GM19023 (cell line): ENCODE measurements at regions not wholly inside any gene's neighbourhood (a gene's known extent, or its start where the extent isn't known, plus 50 kb on each side); places are given as distances from the start of the nearest gene placed in this dataset.
"Not testable (repeated sequence)": the region's sequence is repeated elsewhere in the genome, so short reads cannot be mapped to it uniquely, and the experiment has no call there.

ENCODE experiments used
- ATAC-seq: cut with Tn5 transposase; IDR thresholded peaks from one replicate; pipeline ENCODE4 v1.9.1; 2021; ENCODE audit warnings: mild to moderate bottlenecking, moderate library complexity; ENCODE audit not compliant: unreplicated experiment

DNA sequence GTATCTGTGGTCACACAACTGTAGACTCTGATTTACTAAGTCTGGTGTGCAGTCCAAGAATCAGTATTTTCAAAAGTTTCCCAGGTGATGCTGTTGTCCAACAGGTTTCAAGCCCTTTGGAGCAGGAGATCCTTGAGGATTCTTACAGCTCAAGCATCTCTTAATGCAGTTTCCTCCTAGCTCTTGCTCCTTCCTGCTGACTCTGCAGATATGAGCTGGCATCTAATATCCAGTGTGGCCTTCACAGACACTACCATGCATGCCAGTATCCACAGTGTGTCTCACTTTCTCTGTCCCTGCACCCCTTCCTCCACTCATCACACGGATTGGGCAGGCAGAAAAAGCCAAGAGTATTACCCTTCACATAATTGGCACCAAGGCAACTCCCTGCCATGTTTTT is 182.2 kb upstream of the TNC start:
- ATAC-seq: no peak

DNA sequence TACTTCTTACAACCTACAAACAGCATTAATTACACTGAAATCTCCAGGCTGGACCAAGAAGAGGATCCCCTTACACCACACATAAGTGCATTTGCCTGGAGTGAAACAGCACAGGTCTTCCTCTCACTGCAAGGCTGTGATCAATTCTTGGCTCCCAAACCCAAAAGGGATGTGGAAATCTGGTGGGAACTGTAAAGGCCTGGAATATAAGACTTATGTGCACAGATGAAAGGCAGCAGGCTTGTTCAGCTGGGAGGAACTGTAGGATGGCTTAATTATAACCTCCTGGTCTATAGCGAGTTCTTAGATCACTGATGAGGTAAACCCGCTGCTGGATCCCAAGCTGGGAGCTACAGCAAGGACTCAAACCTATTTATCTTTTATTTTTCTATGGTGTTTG is 182.9 kb upstream of the TNC start:
- no peak for ATAC-seq

DNA sequence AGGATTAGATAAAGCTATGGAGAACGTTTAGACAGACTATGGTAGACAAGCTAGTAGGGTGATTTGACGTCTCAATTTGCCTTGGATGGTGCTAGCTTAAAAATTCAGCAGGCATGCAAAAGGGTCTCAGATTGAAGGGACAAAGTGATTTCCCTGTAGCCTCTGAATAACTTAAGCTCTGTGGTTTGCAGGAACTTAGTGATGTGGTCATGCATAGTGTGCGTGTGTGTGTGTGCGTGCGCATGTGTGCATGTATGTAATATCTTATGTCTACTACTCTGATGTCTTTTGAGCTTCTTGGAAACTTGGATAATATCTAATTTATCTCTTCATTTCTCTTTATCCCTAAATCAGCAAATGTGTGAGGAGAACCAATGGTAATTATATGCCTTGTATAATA is 183.6 kb upstream of the TNC start:
- no peak for ATAC-seq

DNA sequence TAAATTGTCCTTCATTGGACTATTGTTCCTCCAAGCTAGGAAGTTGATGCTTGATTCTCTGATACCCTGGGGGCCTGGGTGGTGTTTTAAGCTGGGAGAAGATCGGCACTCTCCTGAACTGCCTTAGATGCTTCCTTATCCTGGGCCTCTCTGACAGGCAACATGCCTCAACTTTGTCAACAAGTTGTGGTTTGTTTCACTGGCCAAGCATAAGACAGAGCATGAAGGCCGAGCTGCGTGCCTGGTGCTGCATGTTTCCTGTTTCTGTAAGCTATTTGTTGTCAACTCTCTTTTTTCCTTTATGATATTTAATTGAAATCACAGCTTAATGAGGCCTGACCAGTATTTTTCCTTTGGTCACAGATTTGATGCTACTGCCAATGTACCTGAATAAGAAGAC is 187.6 kb upstream of the TNC start:
- no peak for ATAC-seq

DNA sequence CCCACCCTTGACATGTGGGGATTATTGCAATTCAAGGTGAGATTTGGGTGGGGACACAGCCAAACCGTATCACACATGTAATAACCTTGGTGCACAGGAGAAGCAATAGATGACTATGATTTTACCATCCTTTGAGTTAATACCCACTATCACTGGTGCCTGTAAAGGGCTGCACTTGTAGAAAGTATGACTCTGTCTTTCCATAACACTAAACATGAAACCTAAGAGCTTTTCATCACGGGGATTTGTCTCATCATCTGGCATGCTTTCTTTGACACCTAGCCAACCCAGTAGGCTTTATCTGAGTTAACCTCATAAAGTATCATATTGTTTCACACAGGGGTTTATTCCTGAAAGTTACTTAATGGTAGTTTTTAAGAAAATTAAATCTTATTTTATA is 188.9 kb upstream of the TNC start:
- no peak for ATAC-seq

DNA sequence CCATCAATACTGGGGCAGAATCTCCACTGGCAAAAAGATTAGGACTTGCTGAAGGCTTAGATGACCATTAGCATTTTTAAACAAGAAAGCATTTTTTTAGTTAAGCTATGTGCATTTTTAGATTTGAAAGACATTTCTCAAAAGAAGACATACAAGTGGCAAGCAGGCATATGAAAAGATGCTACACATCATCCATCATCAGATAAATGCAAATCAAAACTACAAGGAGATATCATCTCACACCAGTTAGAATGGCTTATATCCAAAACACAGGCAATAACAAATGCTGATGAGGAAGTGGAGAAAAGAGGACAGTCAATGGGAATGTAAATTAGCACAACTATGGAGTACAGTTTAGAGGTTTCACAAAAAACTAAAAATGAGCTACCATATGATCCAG is 195.6 kb upstream of the TNC start:
- no peak for ATAC-seq

DNA sequence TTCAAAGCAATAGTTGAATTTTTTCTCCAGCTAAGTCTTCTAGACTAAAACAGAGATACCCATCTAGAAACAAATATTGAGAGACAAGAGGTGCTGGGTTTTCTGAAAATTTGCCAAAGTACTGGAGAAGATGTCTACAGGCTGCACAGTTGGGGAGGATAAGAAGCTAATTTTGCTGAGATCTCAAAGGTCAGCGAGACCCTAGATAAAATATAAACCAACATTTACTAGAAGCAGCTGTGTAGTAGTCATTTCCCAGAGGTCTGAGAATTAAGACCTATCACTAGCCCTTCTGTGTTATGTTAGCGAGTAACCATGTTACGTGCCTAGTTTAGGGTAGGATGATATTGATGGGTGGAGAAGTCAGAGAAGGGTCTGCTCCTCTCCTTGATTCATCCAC is 208.5 kb upstream of the TNC start:
- no peak for ATAC-seq

DNA sequence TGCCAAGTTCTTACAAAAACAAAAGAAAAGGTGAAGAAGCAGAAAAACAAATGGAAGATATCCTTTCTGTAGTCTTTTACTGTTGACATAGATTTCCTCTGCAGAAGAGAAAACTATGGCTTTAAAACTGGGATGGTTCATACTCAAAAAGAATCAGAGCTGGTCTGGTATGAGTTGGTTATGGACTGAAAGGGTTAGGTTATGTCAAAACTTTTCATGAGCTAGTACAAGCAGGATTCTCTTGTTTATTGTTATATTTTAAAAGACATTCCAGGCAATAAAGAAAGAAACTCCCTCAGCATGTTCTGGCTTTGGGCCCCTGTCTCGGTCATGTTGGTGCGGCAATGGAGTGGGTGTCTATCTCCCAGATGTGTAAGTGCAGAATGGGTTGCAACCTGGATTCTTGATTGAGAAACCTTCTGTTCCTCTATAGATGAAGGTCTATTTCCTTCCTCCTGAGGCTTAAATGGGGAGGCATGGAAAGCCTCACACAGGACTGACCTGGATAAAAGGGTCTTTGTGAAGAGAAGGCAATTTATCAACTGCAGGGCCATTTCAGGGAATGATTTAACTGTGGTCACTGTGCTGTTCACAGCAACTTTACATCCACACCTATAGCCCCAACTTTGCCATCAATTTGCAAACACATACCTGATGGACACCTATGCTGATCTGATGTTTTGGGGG is 209.6 kb upstream of the TNC start:
- ATAC-seq: no peak

DNA sequence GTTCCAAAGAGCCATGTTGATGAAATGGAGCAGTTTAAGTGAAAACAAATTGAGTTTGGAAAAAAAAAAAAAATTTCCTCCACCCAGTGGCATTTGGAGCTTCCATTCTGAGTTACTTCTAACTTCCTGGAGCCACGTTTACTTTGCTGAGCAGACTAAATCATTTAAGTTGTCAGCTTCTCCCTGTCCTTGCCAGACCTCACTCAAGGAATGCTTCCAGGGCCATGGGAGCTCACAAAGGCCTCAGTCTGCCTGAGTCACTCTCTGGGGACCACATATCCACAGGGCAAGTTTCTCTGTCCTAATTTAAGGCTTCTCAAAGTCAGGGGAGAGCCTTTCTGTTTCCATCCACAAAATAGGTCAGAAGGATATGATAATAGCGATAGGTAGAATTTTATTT is 210.3 kb upstream of the TNC start:
- ATAC-seq: no peak

DNA sequence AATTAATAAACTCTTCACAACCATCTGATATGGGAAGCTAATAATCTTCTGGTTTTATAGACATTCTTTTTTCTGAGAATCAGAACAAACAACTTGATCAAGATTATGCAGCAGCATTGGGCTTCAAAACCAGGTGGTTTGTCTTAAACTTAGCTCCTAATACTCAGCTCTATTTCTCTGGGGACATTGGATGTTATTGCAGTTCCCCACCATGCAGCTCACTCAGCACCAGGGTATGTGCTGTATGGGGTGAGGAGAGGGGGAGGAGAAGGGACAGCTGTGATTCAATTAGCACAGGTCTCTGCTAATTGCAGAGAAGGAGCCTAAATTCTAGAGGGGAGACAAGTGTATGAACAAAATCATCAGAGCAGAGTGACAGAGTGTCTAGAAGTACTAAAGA is 210.7 kb upstream of the TNC start:
- no peak for ATAC-seq

DNA sequence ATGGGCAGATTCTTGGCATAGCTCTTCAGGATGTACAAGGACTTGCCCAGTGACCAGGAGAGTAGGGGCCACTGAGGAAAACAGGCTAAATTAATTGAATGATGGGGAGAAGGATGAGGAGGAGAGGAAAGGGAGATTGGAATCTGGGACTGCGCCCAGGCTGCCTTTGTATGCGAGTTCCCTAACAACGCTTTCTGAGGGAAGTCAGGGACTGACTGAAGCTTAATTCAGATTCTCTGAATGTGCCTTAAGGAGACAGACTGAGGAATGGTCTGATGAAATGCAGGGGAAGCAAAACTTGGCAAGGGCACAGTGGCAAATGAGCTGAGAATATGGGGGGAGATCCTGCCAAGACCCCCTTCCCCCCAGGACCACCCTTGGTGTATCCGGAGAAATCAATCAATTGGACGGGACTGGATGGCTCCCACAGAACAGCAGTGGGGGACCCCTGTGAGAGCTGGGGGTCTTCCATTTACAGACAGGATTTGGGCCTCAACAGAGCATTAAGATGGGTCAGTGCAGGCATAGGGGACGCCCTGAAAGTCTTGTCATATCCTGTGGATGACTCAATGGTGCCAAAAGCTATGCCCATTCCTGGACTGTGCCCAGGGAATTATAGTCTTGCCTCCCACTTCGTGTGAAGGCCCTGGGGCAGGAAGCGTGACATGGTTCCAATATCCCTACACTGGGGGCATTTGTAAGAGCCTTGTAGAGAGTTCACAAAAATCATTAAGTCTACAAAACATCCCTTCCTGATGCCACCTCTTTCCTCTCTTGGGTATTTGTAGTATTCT is 215.5 kb upstream of the TNC start:
- no peak for ATAC-seq

DNA sequence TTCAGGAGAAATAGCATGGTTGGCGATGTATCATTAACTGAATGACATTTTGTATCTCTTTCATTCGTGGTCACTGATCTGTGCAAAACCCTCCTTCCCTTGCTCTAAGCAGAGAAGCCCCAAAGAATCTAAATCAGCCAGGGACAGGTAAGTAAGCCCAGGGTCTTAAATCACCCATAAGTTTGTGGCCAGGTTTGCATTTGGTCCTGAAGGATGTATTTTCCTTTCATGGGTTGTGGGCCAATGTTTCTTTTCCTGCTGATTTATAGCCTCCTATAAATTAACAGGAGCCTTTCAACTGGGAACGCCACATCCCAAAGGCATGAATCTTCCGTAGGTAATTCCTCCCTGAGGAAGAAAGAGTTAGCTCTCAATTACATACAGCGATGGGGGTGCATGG is 217.5 kb upstream of the TNC start:
- no peak for ATAC-seq

DNA sequence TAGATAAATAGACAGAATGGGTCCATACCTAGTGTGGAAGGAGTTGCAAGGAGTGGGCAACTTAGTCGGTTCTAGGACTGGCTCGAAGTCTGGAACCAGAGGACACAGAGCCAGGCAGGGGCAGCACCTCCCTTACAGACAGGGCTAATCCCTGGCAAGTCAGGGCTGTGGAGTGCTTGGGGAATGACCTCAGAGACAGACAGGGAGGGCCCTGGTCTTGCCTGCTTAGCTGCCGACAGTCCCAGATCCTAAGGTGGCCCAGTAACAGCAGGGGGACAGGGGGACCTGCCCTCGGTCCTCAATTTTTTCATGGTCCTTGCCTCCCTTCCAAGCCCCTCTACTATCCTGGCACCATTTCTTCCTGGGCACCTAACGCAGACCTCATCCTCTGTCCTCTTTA is 222.4 kb upstream of the TNC start:
- ATAC-seq: no peak

DNA sequence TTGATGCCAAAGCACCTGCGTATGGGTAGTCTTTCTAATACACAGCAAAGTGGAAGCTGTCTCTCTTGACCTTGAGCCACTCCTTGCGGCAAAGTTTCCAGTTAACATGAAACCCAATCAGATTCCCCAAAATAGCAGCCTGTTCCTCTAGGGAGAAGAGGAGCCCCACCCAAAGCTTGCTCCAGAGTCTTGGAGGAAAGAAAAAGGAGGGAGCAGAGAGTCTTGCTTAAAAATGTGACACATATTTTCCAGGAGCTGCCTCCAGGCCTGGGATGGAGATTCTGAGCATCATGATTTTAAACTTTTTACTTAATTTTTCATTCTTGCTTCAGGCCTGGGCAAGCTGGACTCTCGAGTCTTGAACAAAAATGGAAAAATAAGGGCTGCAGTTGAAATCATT is 223.5 kb upstream of the TNC start:
- no peak for ATAC-seq

DNA sequence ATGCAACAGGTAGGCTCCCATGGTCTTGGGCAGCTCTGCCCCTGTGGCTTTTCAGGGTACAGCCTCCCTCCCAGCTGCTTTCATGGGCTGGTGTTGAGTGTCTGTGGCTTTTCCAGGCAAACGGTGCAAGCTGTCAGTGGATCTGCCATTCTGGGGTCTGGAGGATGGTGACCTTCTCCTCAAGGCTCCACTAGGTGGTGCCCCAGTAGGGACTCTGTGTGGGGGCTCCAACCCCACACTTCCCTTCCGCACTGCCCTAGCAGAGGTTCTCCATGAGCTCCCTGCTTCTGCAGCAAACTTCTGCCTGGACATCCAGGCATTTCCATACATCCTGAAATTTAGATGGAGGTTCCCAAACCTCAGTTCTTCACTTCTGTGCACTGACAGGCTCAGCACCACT is 229.8 kb upstream of the TNC start:
- ATAC-seq: not testable (repeated sequence)

DNA sequence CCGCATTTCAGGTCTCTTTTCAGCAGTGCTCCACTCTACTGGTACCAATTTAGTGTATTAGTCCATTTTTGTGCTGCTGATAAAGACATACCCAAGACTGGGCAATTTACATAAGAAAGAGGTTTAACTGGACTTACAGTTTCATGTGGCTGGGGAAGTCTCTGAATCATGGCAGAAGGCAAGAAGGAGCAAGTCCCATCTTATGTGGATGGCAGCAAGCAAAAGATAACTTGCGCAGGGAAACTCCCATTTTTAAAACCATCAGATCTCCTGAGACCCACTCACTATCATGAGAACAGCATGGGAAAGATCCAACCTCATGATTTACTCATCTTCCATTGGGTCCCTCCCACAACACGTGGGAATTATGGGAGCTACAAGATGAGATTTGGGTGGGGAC is 231.0 kb upstream of the TNC start:
- ATAC-seq: not testable (repeated sequence)

DNA sequence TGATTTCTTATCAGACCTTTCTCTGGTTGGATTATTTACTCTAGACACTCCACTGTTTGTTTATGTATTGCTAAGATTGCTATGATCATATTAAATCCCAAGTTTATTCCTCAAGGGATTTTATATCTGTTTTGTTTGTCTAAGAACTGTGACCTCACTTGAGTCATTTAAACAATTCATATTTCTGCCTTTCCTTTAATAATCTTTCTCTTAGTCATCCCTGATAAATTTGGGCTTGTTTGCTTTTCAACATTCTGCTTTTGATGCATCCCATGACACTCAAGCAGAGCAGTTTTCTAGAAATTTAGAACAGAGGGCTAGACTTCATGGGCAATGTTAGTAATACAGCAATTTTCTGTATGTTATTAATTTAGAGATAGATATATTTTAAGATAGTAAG is 231.6 kb upstream of the TNC start:
- ATAC-seq: no peak

DNA sequence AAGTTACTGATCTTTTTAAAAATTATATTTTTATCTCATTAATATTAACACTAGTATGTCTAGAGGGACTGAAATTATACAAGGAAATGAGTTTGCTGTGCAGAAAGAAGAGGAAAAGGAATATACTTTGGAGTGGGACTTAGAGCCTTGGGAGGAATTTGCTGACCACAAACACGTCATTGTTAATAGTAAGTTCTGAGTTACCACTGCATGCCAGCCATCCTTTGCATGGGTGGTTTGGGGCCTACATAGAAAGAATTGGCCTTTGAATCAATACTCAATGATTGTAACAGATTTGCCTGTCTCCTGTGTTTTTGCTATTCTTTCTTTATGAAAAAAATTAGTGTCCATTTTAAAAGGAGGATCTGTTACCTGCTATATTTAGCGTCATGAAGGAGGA is 232.6 kb upstream of the TNC start:
- ATAC-seq: no peak

DNA sequence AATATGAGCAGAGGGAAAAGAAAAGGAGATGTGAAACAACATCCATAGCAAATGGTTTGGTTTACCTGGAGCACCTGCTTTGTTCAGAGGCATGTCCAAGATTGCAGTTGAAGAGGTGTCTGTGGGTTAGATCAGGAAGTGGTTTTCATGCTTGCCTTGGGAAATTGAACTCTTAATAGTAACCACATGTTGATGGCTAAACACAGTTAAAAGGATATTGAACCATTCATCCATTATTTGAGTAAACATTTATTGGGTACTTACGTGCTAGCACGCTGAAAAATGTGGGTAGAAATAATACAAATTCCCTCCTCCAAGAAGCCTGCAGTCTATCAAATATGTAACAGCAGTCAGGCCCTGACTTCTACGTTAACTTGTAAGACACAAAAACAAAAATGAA is 235.7 kb upstream of the TNC start:
- ATAC-seq: no peak

DNA sequence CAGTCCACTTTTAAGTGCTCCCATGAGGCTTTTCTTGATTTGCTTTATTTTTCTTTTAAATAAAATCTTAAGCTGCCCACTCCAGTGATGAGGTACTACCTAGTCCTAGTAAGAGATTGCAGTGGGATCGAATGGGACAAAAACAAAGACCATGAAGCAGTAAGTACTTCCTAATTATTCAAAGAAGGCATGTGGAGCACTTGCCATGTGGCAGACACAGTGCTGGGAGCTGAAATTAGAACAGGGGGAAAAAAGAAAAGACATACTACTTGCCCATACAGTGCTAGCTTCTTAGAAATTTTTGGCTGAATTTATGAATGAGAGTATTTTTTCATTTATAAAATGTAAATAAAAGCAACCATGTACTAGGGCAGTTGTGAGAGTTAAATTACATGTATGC is 239.9 kb upstream of the TNC start:
- ATAC-seq: no peak

DNA sequence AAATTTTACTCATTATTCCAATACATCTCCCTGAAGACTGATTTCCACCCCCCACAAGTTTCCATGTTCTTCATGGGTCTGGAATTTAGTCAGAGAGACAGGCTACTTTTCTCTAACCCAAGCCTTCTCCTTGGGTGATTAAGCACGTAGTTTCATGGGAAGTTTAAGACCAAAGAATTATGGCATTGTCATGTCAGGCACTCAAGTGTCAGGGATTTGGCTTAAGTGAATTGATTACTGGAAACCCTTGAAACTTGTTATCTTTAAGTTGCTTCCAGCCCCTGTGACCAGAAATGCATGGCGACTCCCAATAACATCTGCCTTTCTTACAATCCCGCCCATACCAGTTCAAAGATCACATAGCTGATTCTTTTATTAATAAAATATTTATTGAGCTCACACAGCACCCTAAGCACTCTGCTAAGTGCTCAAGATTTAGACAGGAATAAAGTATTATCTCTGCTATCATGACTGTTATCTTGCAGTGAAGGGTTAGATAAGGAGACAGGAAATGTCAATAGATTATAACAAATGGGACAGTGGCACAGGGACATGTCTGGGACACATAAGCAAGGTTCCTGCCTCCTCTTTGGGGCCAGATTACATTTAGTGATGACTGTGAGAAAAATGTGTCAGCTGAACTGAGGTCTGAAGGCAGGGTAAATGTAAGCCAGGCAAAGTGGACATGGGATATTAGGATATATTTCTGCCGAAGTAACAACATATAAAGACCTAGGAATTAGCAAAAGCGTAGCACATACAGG is 241.2 kb upstream of the TNC start:
- no peak for ATAC-seq

DNA sequence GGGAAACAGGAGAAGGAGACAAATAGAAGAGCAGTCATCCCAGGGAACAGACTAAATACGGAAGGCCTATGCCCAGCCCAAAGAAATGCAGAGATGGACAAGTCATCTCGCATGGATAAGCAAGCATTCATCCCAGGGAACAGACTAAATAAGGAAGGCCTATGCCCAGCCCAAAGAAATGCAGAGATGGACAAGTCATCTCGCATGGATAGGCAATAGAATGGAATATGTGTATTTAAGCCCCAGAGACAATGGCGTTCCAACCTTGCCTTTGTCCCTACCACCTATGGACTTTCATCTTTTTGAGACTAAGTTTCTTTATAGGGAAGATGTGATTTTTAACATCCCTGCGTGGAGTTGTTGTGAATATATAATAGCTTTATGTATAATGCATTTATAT is 242.2 kb upstream of the TNC start:
- no peak for ATAC-seq
